ENCODE measurements at regions not wholly inside any gene's neighbourhood (a gene's known extent, or its start where the extent isn't known, plus 50 kb on each side); places are given as distances from the start of the nearest gene placed in this dataset.
A peak's percentile ranks its signal among the peaks of the same experiment; 100 is the strongest.

- DNase-seq = no peak
Observed at GRCh38 chr18:70489571-70489970, 200.7 kb downstream of the SOCS6 start.

DNA sequence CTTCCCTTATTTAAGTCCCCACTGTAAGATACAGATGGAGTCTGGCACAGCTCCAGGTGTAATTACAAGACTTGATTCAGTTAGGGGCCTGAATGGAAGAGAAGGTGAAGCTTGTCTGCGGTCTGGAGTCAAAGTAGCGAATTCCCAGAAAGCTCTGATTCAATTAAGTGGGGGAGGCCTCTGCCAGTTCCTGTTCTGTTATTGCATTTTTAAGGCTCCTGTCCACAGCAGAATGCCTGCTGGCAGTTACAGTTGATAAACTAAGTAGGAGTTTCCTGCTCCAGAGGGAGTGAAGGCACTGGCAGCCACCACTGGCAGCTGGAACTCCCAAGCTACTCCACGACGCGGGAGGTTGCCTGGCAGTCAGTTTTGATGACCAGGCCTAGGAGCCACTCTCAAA, 181.1 kb downstream of the SOCS6 start:
- no peak for DNase-seq

DNA sequence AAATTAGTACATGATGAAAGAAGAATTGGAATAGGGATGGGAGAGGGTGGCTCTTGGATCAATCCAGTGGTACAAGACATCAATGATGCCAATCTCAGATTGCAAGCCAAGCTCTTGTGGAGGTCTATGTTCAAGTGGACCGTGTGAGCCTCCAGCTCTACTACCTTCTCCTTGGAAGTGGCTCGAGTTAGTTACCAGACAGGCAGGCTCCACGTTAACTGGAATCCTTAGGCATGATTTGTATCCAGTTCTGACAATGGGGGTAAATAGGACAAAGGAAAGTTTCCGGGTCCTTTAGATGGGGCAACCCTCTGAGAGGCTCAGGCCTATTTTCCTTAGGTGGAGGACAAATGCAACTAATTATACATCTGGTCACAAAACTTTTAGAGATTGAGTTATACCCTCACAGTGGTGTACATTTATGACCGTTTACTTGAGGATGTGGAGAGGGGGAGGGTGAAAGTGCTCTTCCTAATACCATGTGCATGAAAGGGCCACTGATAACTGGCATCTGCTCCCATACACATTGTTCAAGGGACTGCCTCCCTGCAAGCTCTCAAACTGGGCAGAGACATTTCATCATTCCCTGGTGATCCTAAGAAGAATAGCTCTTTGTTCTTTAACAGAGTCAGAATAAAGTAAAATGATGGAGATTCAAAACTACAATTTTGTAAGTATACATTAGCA, 180.2 kb downstream of the SOCS6 start:
- DNase-seq = no peak

DNA sequence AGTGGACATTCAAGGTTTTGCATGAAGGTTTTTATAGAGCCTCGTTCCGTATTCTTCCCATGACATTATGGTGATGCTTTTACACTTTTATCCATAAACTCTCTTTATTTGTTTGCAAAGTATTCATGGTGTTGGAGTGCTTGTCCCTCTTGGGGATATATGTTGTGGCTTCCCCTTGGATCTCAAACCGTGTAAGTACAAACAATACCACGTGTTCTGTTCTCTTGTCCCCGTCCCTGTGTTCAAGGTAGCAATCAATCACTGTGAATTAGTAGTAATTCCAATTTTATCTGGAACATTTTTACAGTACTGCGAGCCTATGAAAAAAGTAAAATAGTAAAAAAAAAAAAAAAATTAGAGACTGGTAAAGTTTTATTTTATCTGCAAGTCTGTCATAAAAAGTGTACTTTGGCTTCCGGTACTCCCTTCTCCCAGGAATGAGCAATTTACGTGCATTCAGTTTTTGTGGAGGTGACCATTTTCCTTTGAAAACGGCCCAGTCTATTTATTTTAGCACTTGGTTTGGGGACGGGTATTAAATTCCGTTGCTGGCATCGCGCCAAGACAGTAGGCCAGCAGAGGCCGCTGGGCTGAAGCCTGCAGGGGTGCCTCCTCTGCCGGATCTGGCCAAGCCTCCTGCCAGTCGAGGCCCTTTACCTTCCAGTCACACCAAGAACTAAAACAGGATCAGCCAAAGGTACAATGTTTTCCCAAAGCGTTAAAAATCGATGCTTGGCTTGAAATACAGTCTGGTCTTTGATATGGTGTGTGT, 175.7 kb downstream of the SOCS6 start:
- DNase-seq = no peak

DNA sequence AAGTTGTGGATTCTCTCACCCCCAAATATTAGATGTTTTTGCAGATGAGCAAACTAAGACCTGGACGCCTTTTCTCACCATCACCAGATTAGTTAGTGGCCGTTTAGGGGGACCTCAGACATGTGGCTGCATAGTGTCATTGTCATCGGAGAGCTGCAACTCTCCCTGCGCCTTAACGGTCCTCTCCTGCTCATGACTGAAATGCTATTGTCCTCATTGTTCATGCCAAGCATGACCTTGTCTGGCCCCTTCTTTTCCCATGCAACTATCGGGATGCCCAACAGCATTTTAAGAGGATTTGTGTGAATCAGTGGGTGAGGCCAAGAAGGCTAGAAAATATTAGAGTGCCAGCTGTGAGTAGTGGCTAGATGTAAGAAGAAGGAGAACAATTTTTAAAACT, 174.2 kb downstream of the SOCS6 start:
- DNase-seq = no peak

- no peak for DNase-seq
Observed at GRCh38 chr18:70462078-70462439, 173.2 kb downstream of the SOCS6 start.

DNA sequence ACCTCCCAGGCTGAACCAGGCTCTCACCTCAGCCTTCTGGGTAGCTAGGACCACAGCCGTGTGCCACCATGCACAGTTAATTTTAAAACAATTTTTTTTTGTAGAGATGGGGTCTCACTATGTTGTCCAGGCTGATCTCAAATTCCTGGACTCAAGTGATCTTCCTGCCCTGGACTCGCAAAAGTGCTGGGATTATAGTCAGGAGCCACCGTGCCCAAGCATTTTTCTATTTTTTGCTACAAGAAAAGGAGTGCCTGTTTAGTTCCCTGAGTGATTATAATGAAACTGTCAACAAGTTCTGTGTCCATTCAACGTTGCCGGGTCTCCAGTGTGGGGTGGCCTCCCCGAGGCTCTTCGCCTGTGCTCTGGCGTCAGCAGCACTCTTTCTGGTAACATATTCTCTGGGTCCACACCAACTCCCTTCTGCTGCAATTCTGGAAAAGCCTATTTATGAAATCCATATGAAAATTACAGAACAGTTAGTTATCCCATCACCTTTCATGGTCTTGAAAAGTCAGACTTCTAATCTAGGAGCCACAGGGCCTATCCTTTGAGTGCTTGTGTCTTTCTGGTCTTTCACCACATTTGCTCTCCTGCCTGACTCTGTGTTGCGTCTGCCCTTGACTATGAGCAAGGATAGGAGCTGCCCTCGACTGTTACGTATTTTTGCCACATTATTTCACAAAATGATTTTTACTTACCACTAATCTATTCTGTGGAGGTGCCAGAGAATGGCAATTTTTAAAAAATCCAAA, 172.7 kb downstream of the SOCS6 start:
- no peak for DNase-seq

GRCh38 chr18:70459731-70460130, 170.9 kb downstream of the SOCS6 start:
- no peak for DNase-seq

- DNase-seq = no peak
Observed at GRCh38 chr18:70459251-70459650, 170.4 kb downstream of the SOCS6 start.

GRCh38 chr18:70457788-70458187, 168.9 kb downstream of the SOCS6 start:
- no peak for DNase-seq

- no peak for DNase-seq
Observed at GRCh38 chr18:70457223-70457622, 168.4 kb downstream of the SOCS6 start.

GRCh38 chr18:70456376-70456775, 167.5 kb downstream of the SOCS6 start:
- no peak for DNase-seq

- DNase-seq = no peak
Observed at GRCh38 chr18:70455731-70456130, 166.9 kb downstream of the SOCS6 start.

GRCh38 chr18:70454704-70455322, 166.0 kb downstream of the SOCS6 start:
- peak; percentile 6 for DNase-seq

DNA sequence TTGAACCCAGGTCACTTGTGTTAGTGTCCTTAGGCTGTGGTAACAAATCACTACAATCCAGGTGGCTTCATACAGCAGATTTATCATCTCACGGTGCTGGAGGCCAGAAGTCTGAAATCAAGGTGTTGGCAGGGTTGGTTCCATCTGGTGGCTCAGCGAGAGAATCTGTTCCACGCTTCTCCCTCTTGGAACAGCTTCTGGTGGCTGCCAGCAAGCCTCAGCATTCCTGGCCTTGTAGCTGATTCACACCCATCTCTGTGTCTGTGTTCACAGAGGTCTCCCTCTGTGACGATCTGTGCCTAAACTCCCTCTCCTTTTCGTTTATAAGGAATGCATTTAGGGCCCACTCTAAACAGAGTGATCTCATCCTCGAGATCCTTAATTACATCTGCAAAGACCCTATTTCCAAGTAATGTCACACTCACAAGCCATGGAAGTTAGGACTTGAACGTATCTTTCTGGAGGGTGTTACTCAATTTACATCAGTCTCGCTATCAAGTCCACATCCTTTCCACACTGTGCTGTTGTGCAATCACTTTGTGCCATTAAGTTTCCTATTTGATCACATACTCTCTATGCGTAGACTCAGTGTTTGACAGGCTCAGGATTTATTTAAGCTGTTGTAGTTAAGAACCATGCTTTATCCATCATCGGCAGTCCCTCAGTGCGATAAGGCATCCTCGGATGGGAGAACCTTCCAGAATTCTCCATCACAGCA, 164.4 kb downstream of the SOCS6 start:
- DNase-seq = no peak

- no peak for DNase-seq
Observed at GRCh38 chr18:70452501-70452900, 163.7 kb downstream of the SOCS6 start.

GRCh38 chr18:70450426-70451253, 161.8 kb downstream of the SOCS6 start:
- no peak for DNase-seq

DNA sequence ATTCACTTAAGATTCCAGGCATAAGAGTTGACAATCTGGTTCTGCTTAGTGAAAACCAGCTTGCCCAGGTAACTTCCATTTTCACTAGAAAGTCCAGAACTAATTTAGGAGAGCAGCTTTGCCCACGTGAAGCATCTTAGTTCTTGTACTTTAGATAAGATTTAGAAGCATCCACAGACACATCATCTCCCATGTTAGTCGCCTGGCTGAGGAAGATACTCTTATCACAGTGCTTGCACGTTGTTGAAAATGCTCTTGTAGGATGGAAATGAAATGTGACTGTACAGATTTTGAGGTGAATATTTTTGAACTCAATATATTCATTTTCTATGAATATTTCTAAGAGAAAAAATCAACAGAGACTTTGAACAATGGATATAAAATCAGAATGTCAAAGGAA, 159.7 kb downstream of the SOCS6 start:
- DNase-seq = no peak

DNA sequence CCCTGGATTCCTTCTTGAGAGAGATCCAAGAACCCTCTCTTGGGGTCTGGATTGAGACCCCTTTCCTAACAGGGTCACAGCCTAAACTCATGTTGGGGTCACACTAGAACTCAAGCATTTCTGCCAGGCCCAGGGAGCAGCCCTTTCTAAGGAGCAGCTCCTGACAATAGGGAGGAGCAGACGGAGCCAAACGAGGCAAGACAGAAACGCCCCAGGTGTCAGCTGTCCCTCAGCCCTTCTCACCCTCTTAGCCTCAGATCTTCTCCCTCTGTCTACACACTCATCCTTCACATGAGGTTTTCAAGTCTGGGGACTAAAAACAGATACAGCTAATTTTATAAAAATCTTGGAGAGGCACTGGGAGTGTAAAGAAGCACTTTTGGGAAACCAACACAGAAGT, 157.2 kb downstream of the SOCS6 start:
- no peak for DNase-seq

- DNase-seq = no peak
Observed at GRCh38 chr18:70442933-70443332, 154.1 kb downstream of the SOCS6 start.

GRCh38 chr18:70432804-70433400, 144.1 kb downstream of the SOCS6 start:
- DNase-seq = no peak
